Activated CD4-positive, CD25-positive, alpha-beta regulatory T cell treated with anti-CD3 and anti-CD28 coated beads, Interleukin-2, amount 50 U/mL, for 72 hours (primary cell): ENCODE measurements at regions not wholly inside any gene's neighbourhood (a gene's known extent, or its start where the extent isn't known, plus 50 kb on each side); places are given as distances from the start of the nearest gene placed in this dataset.
"Not testable (repeated sequence)": the region's sequence is repeated elsewhere in the genome, so short reads cannot be mapped to it uniquely, and the experiment has no call there.

ENCODE experiments used
- DNase-seq: peaks from one replicate; pipeline ENCODE4 v3.0.0; 2021

DNA sequence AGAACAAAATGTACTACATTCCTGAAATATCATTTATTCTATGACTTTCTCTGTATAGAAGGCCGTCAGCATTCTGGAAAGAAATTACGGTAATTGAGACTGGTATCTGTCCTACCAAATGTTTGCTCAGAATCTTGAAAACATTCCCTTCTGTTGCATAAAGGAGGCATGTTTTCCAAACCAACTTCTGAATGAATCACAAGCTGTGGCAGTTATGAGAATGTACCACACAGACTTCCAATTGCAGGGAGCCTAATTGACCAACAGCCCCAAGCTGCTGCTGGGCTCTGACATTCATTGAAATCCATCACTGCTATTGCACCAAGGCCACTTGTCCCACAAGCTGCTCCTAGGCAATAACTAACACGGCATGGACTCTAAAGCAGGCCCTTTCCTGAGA lies 185.3 kb upstream of the CCDC196 start:
- DNase-seq, result no peak

DNA sequence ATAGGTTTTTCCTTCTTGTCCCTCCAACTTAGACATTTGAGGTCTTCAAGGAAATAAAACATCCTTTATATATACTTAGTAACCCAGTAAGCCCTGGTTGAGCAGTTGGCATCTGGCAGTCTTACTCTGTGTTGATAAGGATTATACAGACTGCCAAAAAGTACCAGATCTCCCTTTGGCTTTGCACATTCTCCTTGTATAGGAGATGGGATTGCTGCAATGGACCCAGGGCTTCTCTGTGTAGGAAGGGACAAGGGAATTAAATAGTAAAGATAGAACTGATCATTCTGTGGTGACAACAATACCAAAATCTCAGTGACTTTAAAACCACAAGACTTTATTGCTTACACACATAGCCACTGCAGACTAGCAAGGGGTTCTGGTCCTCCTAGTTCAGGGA lies 180.1 kb upstream of the CCDC196 start:
- DNase-seq, result no peak

DNA sequence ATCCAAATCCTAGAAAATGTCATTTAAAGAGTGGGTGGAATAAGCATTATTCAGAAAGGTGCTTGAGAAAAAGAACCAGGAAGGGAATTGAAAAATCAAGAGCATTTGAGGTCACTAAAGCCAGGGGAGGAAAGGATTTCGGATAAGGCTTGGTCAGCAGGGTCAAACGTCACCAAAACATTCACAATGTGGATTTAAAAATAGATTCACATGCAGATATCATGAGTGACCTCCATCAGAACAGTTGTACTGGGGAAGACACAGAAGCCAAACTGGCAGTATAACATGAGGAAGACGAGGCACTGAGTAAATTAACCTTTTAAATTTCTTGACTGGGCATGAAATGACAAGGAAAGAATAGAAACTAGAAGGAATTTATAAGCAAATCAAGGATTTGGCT lies 175.1 kb upstream of the CCDC196 start:
- DNase-seq, result no peak

DNA sequence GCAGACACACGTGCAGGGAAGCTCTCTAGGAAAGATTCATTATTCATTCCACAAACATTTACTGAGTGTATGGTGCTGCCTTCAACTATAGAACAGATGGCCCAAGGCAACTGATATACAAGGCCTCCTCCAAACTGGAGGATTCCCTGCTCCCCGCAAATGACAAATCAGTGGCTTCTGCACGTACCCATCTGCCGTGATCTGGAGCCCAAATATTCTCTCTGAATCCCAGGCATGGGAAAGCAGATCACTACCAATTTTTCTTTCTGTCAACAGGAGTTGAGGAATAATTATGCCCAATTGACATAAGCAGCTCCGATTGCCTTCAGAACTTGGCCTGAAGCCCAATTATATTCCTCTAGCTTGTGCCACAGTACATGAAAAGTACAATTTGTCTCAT lies 174.2 kb upstream of the CCDC196 start:
- DNase-seq, result no peak

DNA sequence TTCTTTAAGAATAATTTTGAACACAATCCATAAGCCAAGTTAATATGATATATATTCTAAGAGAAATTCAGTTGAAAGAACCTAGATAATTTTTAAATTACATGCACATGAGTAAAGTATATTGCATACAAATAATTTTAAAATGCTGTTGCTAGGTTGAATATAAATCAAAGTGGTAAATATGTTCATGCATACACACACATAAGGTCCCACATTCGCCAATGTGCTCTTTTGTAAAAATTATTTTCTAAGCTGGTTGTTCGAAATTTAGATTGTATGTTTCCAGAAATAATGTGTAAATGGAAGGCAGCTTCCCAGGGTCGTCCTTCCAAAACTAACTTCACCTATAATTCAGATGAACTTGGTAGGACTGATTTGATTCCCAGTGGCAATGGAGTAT lies 173.7 kb upstream of the CCDC196 start:
- no peak for DNase-seq

DNA sequence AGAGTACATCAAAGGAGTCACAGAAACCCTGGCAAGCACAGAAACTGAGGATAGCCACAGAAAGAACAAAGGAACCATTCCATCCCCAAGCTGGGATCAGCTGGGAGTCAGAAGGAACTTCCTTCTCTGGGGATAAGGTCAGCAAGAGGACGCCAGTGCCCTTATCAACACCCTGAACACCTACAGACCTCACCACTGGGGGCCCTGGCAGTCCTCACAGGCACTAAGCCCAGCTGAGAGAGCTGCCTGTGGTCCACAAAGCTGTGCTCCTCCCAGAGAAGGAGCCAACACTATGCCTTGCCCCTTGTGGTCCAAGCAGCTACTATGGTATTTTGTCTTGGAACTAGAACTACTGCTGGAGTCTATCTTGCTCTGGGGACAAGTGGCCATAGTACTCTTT lies 171.1 kb upstream of the CCDC196 start:
- no peak for DNase-seq

DNA sequence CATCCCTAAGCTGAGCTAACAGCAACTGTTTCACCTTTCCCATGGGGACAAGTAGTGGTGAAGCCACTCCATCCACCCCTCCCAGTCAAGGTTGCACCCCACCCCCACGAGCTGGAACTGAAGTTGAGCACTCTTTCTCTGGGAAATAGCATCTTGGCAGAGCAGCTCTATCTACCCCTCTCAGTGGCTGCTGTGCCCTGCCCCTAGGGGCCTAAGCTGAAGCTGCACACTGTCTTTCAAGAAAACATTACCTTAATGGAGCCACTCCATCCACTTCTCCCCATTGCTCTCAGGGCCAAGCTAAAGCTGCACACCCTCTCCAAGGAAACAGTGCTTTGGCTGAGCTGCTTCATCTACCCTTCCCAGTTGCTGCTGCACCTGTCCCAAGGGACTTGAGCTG lies 170.6 kb upstream of the CCDC196 start:
- DNase-seq, result no peak

DNA sequence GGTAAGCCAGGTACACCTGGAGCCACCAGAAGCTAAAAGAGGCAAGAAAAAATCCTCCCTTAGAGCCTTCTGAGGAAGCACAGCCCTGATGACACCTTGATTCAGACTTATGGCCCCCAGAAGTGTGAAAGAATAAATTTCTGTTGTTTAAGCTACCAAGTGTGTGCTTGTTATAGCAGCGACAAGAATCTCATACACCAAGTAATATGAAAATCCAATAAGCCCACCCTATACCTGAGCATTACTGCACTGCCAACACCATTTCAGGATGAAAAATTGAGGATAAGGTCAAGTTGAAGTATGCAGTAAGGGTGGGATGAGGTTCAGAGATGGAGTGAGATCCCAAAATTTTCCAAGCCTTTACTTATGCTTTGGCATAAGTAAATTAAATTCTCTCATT lies 163.6 kb upstream of the CCDC196 start:
- DNase-seq, result no peak

DNA sequence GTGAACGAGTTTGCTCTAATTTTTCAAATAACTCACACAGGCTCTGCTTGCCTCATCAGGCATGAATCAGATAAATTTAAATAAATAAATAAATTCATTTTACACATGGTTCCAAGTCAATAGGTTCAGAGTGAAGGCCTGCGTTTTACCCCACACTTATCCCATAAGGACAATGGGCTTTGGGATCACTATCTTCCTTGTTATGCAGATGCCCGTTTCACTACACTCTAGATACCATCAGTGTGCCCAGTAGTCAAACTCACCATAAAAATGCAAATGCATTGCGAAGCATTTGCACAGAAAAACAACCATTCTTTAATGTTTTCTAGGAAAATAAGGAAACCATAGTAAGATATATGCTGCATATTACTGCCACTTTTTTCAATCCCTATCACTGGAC lies 155.9 kb upstream of the CCDC196 start:
- DNase-seq, result no peak

DNA sequence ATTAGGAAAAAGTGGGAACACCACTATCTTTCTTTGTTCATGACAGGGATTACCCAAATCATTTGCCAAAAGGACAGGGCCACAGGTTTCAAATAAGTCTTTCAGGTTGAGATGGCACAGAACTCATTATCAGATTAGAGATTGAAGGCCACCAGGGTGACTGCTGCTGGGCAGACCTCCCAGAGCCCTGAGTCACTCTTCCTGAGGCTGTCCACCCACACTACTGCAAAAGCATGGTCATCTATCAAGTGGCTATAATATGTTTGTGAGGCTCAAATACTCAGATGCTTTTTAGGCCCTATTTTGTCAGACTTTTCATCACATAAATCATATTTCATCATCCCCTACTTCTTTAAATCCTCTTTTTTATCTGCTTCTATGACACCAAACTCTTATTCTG lies 155.3 kb upstream of the CCDC196 start:
- no peak for DNase-seq

DNA sequence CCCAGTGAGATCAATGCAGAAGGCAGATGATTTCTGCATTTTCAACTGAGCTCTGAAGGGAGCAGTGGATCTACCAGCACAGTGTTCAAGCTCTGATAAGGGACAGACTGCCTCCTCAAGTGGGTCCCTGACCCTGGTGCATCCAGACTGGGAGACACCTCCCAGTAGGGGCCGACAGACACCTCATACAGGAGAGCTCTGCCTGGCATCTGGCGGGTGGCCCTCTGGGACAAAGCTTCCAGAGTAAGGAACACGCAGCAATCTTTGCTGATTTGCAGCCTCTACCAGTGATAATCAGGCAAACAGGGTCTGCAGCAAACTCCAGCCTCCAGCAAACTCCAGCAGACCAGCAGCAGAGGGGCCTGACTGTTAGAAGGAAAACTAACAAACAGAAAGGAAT lies 152.9 kb upstream of the CCDC196 start:
- DNase-seq, result not testable (repeated sequence)

DNA sequence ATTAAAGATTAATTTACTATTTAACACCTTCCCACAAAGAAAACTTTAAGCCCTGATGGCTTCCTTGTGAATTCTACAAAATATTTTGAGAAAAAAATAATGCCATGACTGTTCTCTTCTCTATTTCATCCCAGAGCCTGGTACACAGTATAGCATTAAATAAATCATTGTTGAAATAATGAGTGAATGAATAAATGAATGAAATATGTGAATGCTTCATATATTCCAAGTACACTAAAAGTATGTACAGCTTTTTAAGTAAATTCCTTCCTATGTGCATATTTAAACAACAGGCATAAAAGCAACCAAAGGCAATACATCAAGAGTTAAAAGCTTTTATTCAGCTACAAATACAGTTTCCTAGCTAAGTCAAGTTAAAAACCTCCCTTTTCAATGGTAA lies 144.9 kb upstream of the CCDC196 start:
- DNase-seq, result no peak

DNA sequence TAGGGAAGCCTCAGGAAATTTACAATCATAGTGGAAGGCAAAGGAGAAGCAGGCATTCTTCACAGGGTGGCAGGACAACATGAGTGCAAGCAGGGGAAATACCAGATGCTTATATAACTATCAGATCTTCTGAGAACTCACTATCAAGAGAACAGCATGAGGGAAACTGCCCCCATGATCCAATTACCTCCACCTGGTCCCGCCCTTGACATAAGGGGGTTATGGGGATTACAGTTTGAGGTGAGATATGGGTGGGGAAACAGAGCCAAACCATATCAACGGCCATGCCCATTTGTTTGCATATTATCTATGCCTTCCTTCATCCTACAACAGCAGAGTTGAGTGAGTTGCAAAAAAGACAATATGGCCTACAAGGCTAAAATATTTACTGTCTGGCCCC lies 140.2 kb upstream of the CCDC196 start:
- no peak for DNase-seq

DNA sequence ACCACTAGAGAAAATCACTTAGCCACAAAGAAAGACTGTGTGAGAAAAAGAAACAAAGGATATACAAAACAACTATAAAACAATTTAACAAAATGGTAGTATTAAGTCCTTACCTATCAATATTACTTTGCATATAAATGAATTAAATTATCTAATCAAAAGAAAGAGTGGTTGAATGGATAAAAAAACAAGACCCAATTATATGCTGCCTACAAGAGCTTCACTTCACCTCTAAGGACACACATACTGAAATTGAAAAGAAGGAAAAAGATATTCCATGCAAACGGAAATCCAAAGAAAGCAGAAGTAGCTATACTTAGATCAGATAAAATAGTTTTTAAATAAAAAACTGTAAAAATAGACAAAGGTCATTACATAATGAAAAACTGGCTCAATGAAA lies 134.9 kb upstream of the CCDC196 start:
- no peak for DNase-seq

DNA sequence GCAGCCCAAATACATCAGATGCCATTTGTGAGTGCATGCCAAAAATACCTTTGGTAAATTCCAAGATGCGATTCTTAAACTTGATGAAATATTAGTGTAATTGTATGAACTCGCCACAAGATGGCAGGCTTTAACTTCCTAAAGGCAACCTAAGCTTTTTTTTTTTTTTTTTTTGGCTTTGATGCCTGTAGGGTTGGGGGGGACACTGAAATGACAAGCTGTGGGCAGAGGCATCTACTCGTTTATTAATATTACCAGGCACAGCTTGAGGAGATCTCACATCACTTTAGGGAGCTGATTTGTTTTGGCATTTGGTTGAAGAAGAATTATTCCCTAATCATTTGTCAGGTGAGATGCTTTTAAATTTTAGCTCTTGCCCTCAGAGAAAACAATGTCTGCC lies 126.7 kb upstream of the CCDC196 start:
- no peak for DNase-seq

DNA sequence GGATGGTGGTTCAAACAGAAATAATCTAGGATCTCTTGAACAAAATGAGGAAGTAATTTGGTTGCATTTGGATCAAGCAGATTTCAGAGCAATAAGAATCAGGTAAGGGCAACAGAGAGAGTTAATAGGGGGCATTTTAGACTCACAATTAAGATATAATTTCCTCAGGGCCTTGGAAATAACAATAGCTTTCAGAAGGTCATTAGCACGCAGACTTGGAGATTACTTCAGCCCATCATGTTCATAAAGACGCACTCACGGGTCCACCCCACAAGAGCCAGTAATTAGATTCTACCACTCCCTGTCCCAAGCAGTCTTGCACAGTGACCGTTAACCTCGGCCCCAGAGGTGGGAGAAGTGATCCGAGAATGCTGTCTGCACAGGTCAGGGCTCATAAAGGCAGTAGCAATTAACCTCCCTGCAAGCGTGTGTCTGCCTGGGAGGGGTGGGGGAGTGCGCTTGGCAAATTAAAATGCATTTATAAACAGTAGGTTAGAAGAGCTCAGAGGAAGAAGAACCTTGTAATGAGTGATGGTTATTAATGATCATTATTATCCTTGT lies 125.7 kb upstream of the CCDC196 start:
- DNase-seq, result no peak

DNA sequence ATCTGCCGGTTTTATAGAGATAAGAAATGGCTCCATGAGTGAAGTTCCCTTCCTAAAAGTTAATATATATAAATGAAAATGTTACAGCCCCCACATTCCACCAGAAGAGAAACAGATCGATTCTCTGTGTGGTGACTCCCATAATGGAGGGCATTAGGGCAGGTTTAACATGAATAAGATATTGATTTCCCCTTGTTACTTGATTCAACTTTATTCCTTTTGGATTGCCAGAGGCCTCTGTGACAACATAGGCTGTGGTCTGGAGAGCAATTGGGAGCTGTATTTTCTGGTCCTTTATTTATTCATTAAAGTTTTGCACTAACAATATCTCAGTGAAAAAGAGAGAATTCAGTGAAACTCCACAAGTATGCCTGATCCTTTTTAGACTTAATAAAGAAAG lies 125.2 kb upstream of the CCDC196 start:
- no peak for DNase-seq

DNA sequence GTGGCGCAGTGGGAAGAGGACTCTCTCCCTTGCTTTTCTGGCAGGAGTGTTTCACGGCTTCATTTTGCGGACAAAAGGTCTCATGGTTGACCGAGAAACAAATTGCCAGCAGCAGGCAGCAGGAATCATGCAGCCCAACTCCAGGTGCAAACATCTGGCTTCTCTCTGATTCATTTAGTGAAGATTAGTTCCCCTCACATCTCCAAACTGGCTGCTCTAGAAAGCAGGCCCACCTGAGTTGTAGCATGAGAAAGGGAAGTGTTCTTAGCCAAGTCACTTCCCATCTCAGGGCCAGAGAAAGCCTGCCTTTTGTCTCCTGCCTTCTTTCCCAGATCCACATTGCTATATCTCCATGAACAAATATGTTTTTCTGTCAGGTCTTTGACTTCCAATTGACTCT lies 120.8 kb upstream of the CCDC196 start:
- no peak for DNase-seq

DNA sequence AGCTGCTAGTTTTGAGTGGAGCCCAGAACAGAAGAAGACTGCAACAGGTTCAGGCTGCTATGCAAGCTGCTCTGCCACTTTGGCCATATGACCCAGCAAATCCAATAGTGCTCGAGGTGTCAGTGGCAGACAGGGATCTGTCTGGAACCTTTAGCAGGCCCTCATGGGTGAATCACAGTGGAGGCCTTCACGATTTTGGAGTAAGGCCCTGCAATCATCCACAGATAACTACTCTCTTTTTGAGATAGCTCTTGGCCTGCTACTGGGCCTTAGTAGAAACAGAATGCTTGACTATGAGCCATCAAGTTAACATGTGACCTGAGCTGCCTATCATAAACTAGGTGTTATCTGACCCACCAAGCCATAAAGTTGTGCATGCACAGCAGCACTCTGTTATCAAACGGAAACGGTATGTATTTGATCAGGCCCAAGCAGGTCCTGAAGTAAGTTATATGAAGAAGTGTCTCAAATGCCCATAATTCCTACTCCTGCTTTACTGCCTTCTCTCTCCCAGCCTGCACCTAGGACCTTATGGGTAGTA lies 116.9 kb upstream of the CCDC196 start:
- no peak for DNase-seq

DNA sequence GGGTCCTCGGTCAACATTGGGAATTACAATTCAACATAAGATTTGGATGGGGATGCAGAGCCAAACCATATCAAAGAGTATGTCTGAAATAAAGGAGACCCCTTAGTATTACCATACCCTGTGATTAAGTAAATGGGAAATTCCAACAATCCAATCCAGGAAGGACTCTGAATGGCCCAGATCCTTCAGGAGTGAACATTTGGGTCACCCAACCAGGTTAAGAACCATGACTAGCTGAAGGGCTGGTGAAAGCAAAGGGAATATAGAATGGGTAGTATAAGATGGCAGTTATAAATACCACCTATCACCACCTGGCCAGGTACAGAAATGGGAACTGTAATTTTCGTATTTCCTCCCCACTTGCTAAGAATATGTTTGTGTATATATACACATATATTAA lies 114.4 kb upstream of the CCDC196 start:
- no peak for DNase-seq

DNA sequence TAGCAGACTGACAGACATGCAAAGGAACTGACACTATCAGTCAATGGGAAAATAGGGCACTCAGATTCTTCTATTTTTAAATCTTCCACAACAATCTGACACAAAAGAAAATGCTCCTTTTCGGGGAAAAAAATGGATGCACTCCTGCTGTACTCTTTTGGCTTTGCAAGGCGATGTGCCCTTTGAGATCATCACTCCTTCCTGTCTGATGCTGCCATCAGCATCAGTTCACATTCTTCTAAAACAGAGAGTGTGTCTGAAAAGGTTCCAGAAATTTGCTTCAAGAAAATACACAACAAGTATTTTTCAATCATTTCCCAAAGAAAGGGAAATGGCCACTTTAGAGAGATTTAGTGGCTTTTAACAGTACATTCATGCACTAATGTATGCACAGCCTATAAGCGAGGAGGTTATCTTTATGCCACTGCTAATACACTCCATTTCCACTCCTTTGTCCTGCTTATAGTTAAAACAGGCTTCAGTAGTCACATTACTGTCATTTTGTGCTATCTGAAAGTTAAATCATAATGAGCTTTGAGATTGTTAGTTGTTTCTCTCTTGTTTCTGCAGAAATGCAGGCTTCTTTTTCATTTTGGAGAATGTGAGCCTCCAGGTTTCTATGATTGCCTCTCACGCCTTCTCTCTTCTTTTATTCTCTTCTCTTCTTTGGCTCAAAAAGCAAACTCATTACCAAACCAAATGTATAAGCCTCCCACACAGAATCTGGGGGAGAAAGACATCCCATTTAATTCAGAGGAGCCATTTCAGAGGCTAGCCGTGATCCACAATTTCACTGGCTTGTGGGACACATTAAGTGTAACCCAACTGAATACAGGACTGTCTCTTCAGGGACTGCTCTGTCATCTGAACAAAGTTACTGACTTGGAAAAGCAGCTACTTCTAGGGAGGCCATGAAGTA lies 110.9 kb upstream of the CCDC196 start:
- no peak for DNase-seq

DNA sequence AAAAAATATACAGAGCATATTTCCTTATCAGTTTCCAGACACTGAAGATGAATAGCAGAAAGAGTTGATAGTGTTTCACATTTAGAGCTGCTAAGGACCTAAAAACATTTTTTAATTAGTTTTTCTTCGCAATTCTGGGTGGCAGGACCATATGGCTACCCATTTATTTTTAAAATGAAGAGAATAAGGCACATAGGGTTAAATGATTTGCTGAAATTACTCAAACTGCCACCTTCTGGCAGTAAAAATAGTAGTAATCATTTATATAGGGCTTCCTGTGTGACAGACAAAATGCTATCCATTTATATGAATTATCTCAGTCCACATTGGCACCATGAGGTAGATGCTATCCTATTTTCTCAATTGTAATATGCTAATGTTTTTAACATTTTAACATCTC lies 108.6 kb upstream of the CCDC196 start:
- DNase-seq, result no peak

DNA sequence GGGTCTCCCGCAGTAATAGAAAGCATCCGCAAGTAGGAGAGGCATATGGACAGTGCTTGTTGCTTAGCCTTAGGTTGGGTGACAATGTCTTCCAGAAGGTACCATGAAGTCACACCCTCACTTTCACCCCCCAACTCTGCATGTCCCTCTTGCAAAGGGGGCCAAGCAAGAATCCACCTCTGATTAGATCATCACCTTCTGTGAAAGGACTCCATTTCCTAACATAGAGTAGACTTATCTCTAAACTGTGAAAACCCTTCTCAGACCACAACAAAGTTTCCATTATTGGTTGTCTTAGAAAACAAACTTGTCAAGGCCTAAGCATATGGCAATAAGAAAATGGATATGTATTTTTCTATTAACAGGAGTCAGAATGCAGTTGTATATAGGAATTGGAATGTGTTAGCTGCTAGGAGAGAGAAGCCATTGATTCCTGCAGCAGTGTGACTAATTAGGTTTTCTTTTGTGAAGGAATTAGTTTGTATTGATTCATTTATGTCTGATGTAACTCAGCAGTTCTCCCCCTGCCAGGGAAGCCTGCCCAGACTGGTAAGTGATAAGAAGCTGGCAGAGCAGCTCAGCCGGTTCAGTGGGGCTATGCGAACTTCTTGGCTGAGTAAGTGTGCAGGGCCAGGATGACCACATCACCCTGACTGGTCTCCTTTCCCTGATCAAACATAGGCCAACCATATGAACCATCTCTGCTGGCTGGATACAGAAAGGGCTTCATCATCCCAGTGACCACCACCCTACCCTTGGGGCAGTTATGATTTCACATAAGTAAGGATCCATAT lies 107.3 kb upstream of the CCDC196 start:
- DNase-seq, result no peak

DNA sequence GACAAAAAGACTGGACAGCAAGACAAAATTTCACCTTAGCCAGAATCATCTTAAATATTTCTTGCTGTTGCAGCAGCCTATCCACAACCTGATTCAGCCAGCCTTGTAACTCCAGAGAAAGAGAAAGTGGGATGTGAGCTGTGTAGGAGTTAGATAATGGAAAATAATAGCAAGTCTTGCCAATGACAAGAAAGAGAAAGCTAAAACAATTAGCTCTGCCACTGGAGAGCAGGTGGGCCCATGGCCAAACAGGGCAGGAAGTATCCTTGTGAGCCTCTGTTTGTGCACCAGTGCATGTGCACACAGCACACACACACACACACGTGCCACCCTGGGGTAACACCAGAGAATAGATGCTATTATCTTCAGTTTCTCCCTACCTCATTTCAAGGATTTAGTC lies 106.0 kb upstream of the CCDC196 start:
- no peak for DNase-seq
